GM23248 (cell line): ENCODE measurements at regions not wholly inside any gene's neighbourhood (a gene's known extent, or its start where the extent isn't known, plus 50 kb on each side); places are given as distances from the start of the nearest gene placed in this dataset.

ENCODE experiments used
- DNase-seq: peaks from one replicate; pipeline ENCODE4 v3.0.0-alpha.2; 2015
- H2AFZ ChIP-seq: fragments of 200-600 bp; sonication (generic); 2 replicates; pipeline ENCODE4 v1.6.1; 2016; ENCODE audit warnings: antibody characterized with exemption
- H3F3A ChIP-seq: fragments of 200-600 bp; sonication (generic); 2 replicates; pipeline ENCODE4 v1.6.1; 2016; ENCODE audit warnings: mild to moderate bottlenecking, antibody characterized with exemption, mixed run types; ENCODE audit not compliant: insufficient read depth
- H3K27ac ChIP-seq: fragments of 200-600 bp; sonication (generic); 2 replicates; pipeline ENCODE4 v1.5.1; 2016; ENCODE audit warnings: mild to moderate bottlenecking
- H3K27me3 ChIP-seq: fragments of 200-600 bp; sonication (generic); replicated peaks from 2 replicates; pipeline ENCODE4 v1.6.1; 2016; ENCODE audit warnings: mild to moderate bottlenecking; ENCODE audit not compliant: insufficient read depth
- H3K36me3 ChIP-seq: fragments of 200-600 bp; sonication (generic); 2 replicates; pipeline ENCODE4 v1.6.1; 2016; ENCODE audit warnings: low read depth, mild to moderate bottlenecking
- H3K4me1 ChIP-seq: fragments of 200-600 bp; sonication (generic); 2 replicates; pipeline ENCODE4 v1.6.1; 2016; ENCODE audit warnings: mild to moderate bottlenecking; ENCODE audit not compliant: insufficient read depth
- H3K4me2 ChIP-seq: fragments of 200-600 bp; sonication (generic); one replicate; pipeline ENCODE4 v1.6.1; 2016; ENCODE audit warnings: mild to moderate bottlenecking; ENCODE audit not compliant: unreplicated experiment
- H3K4me3 ChIP-seq: fragments of 200-600 bp; sonication (generic); 2 replicates; pipeline ENCODE4 v1.5.1; 2016; ENCODE audit warnings: mild to moderate bottlenecking
- H3K79me2 ChIP-seq: fragments of 200-600 bp; sonication (generic); 2 replicates; pipeline ENCODE4 v1.6.1; 2016; ENCODE audit warnings: mild to moderate bottlenecking; ENCODE audit not compliant: insufficient read depth
- H3K9ac ChIP-seq: fragments of 200-600 bp; sonication (generic); 2 replicates; pipeline ENCODE4 v1.6.1; 2016; ENCODE audit warnings: mild to moderate bottlenecking
- H3K9me2 ChIP-seq: fragments of 200-600 bp; sonication (generic); 2 replicates; pipeline ENCODE4 v1.6.1; 2016; ENCODE audit warnings: mixed run types, mild to moderate bottlenecking, moderate library complexity; ENCODE audit not compliant: insufficient read depth
- H3K9me3 ChIP-seq: fragments of 200-600 bp; sonication (generic); one replicate; pipeline ENCODE4 v1.6.1; 2017; ENCODE audit warnings: low read depth
- H4K20me1 ChIP-seq: fragments of 200-600 bp; sonication (generic); 2 replicates; pipeline ENCODE4 v1.6.0; 2016; ENCODE audit not compliant: insufficient read depth
- EZH2 ChIP-seq: fragments of 200-600 bp; sonication (generic); IDR thresholded peaks from 2 replicates; pipeline ENCODE4 v1.6.1; 2018; ENCODE audit warnings: antibody characterized with exemption, mild to moderate bottlenecking; ENCODE audit not compliant: insufficient read depth, poor library complexity, severe bottlenecking
- EZH2phosphoT487 ChIP-seq: fragments of 200-600 bp; sonication (generic); IDR thresholded peaks from 2 replicates; pipeline ENCODE4 v1.6.1; 2018; ENCODE audit warnings: antibody characterized with exemption, moderate library complexity, mild to moderate bottlenecking, low read depth; ENCODE audit not compliant: insufficient read depth
- WGBS, 2 experiments: methylation state at CpG; one replicate each; pipeline ENCODE4 v1.1.6; 2015 to 2017; ENCODE audit warnings: low lambda C conversion rate in 2 of 2, low coverage in 1 of 2; ENCODE audit errors: missing lambda C conversion rate in 2 of 2; 5-methylcytosine and 5-hydroxymethylcytosine counted together
- in situ Hi-C: fragments of 300-500 bp; cut with MboI; formaldehyde crosslinking; loops from 2 replicates; pipeline ENCODE4 v1.15.0; 2020

GRCh38 chr1:101548376-101548775 lies 311.6 kb downstream of the S1PR1 start:
- no peak overlapping the region for H3K9ac ChIP-seq
- no peaks in the 10 kb centered on the region for H3K79me2 ChIP-seq
- no peaks in the 10 kb centered on the region for H4K20me1 ChIP-seq
- H3K9me3 ChIP-seq, result no peaks in the 10 kb centered on the region
- no peak overlapping the region for H2AFZ ChIP-seq
- no peak overlapping the region for H3K4me2 ChIP-seq
- TF ChIP-seq EZH2 (no peak), EZH2phosphoT487 (no peak)
- no peaks in the 10 kb centered on the region for H3F3A ChIP-seq
- H3K36me3 ChIP-seq, result no peaks in the 10 kb centered on the region
- in situ Hi-C loops, result no loop called here
- no peaks in the 10 kb centered on the region for H3K27me3 ChIP-seq
- no peak overlapping the region for H3K27ac ChIP-seq
- H3K4me1 ChIP-seq, result no peaks in the 10 kb centered on the region
- no peak overlapping the region for H3K4me3 ChIP-seq
- no peaks in the 10 kb centered on the region for H3K9me2 ChIP-seq
- no peak for DNase-seq

GRCh38 chr1:101550581-101550980 lies 313.8 kb downstream of the S1PR1 start:
- in situ Hi-C loops, result no loop called here
- Histone ChIP-seq H3K9me3 (no peaks in the 10 kb centered on the region), H3K4me2 (no peak overlapping the region)

GRCh38 chr1:101566883-101567538 lies 330.2 kb downstream of the S1PR1 start:
- H3K36me3 ChIP-seq, result no peaks in the 10 kb centered on the region
- in situ Hi-C loops, result no loop called here
- no peak overlapping the region for H3K4me2 ChIP-seq
- H4K20me1 ChIP-seq, result no peaks in the 10 kb centered on the region
- no peaks in the 10 kb centered on the region for H3K4me1 ChIP-seq
- H3K9me2 ChIP-seq, result no peaks in the 10 kb centered on the region
- no peaks in the 10 kb centered on the region for H3K9me3 ChIP-seq
- H3K9ac ChIP-seq, result no peak overlapping the region
- WGBS, 2 experiments, result 52 to 56% methylated on average over 1 of the region's 1 CpG
- no peak overlapping the region for H2AFZ ChIP-seq
- no peaks in the 10 kb centered on the region for H3F3A ChIP-seq
- H3K79me2 ChIP-seq, result no peaks in the 10 kb centered on the region
- H3K4me3 ChIP-seq, result no peak overlapping the region
- TF ChIP-seq EZH2phosphoT487 (no peak), EZH2 (no peak)
- DNase-seq, result no peak
- no peaks in the 10 kb centered on the region for H3K27me3 ChIP-seq
- no peak overlapping the region for H3K27ac ChIP-seq

More at GRCh38 chr1:101550581-101550980, 313.8 kb downstream of the S1PR1 start:
- Histone ChIP-seq H3K36me3 (no peaks in the 10 kb centered on the region), H3F3A (no peaks in the 10 kb centered on the region), H2AFZ (no peak overlapping the region), H3K79me2 (no peaks in the 10 kb centered on the region), H3K4me1 (no peaks in the 10 kb centered on the region), H3K4me3 (no peak overlapping the region), H3K27ac (no peak overlapping the region), H4K20me1 (no peaks in the 10 kb centered on the region), H3K9ac (no peak overlapping the region), H3K27me3 (no peaks in the 10 kb centered on the region), H3K9me2 (no peaks in the 10 kb centered on the region)
- TF ChIP-seq EZH2 (no peak), EZH2phosphoT487 (no peak)
- 61 to 66% methylated on average over 1 of the region's 1 CpG for WGBS, 2 experiments
- no peak for DNase-seq

GRCh38 chr1:101567582-101568189 lies 330.9 kb downstream of the S1PR1 start:
- in situ Hi-C loops, result no loop called here
- H3K27ac ChIP-seq, result no peak overlapping the region
- DNase-seq, result peak; percentile 59
- no peak overlapping the region for H3K9ac ChIP-seq
- H3K36me3 ChIP-seq, result no peaks in the 10 kb centered on the region
- WGBS, 2 experiments, result 23 to 26% methylated on average over 4 of the region's 4 CpGs
- TF ChIP-seq EZH2phosphoT487, result no peak
- TF ChIP-seq EZH2, result no peak
- H2AFZ ChIP-seq, result no peak overlapping the region
- no peaks in the 10 kb centered on the region for H3K9me3 ChIP-seq
- H3K4me3 ChIP-seq, result no peak overlapping the region
- H3K9me2 ChIP-seq, result no peaks in the 10 kb centered on the region
- H3K27me3 ChIP-seq, result no peaks in the 10 kb centered on the region
- H4K20me1 ChIP-seq, result no peaks in the 10 kb centered on the region
- H3K4me1 ChIP-seq, result no peaks in the 10 kb centered on the region
- H3K79me2 ChIP-seq, result no peaks in the 10 kb centered on the region
- H3K4me2 ChIP-seq, result no peak overlapping the region
- H3F3A ChIP-seq, result no peaks in the 10 kb centered on the region

- TF ChIP-seq EZH2phosphoT487, result no peak
- no peak for TF ChIP-seq EZH2
- DNase-seq, result peak; percentile 2
- no peak overlapping the region for H3K27ac ChIP-seq
- H3K9me3 ChIP-seq, result no peaks in the 10 kb centered on the region
- no peaks in the 10 kb centered on the region for H3K36me3 ChIP-seq
- no peak overlapping the region for H2AFZ ChIP-seq
- H3K9me2 ChIP-seq, result no peaks in the 10 kb centered on the region
- no peak overlapping the region for H3K4me2 ChIP-seq
- H3F3A ChIP-seq, result no peaks in the 10 kb centered on the region
- H3K27me3 ChIP-seq, result no peaks in the 10 kb centered on the region
- H3K4me1 ChIP-seq, result no peaks in the 10 kb centered on the region
- no peaks in the 10 kb centered on the region for H4K20me1 ChIP-seq
- no peaks in the 10 kb centered on the region for H3K79me2 ChIP-seq
- in situ Hi-C loops, result no loop called here
- 21 to 23% methylated on average over 5 of the region's 5 CpGs for WGBS, 2 experiments
- no peak overlapping the region for H3K9ac ChIP-seq
- no peak overlapping the region for H3K4me3 ChIP-seq
These were observed 350.9 kb downstream of the S1PR1 start for GRCh38 chr1:101587741-101588140.
